T-helper 1 cell treated with Interleukin-12 subunit alpha and Interleukin-12 subunit beta and Interleukin-4 antibody, amounts not matched to agents 30 μg/mL and 1 μg/mL, for 36 hours (primary cell): ENCODE measurements at regions not wholly inside any gene's neighbourhood (a gene's known extent, or its start where the extent isn't known, plus 50 kb on each side); places are given as distances from the start of the nearest gene placed in this dataset.
A peak's percentile ranks its signal among the peaks of the same experiment; 100 is the strongest.

Experiments used
- H3K27ac Mint-ChIP-seq: one replicate; pipeline ENCODE4 v1.8.0; 2021; ENCODE audit warnings: mild to moderate bottlenecking, mixed read lengths
- H3K27me3 Mint-ChIP-seq: one replicate; pipeline ENCODE4 v1.8.0; 2021; ENCODE audit warnings: low read depth, mixed read lengths
- H3K36me3 Mint-ChIP-seq: one replicate; pipeline ENCODE4 v1.8.0; 2021; ENCODE audit warnings: low read depth, mixed read lengths
- H3K4me1 Mint-ChIP-seq: one replicate; pipeline ENCODE4 v1.8.0; 2021; ENCODE audit warnings: low read depth, mixed read lengths
- H3K4me3 Mint-ChIP-seq: one replicate; pipeline ENCODE4 v1.8.0; 2021; ENCODE audit warnings: mild to moderate bottlenecking, moderate library complexity, mixed read lengths
- H3K9me3 Mint-ChIP-seq: one replicate; pipeline ENCODE4 v1.8.0; 2021; ENCODE audit warnings: mixed read lengths

- H3K36me3 Mint-ChIP-seq, result peaks cover 5% of the 10 kb centered on the region
- peaks cover 23% of the 10 kb centered on the region for H3K9me3 Mint-ChIP-seq
- H3K4me3 Mint-ChIP-seq, result no peak overlapping the region
- peaks cover 5% of the 10 kb centered on the region for H3K4me1 Mint-ChIP-seq
- H3K27ac Mint-ChIP-seq, result no peak overlapping the region
- H3K27me3 Mint-ChIP-seq, result peaks cover 28% of the 10 kb centered on the region
Observed at GRCh38 chr12:67568055-67568454, 80.5 kb upstream of the DYRK2 start.

GRCh38 chr12:67572492-67572891, 76.1 kb upstream of the DYRK2 start:
- Mint-ChIP-seq H3K27me3 (peaks cover 32% of the 10 kb centered on the region), H3K4me3 (no peak overlapping the region), H3K27ac (no peak overlapping the region), H3K9me3 (peaks cover 8% of the 10 kb centered on the region), H3K36me3 (peaks cover 7% of the 10 kb centered on the region), H3K4me1 (peaks cover 4% of the 10 kb centered on the region)

- Mint-ChIP-seq H3K9me3 (peaks cover 13% of the 10 kb centered on the region), H3K36me3 (peaks cover 10% of the 10 kb centered on the region), H3K27me3 (peaks cover 30% of the 10 kb centered on the region), H3K27ac (no peak overlapping the region), H3K4me1 (peaks cover 10% of the 10 kb centered on the region), H3K4me3 (no peak overlapping the region)
Observed at GRCh38 chr12:67573566-67573965, 75.0 kb upstream of the DYRK2 start.

GRCh38 chr12:67578976-67579661, 69.4 kb upstream of the DYRK2 start:
- peaks cover 20% of the 10 kb centered on the region for H3K36me3 Mint-ChIP-seq
- H3K9me3 Mint-ChIP-seq, result peaks cover 20% of the 10 kb centered on the region
- H3K4me1 Mint-ChIP-seq, result peaks cover 27% of the 10 kb centered on the region
- peaks cover 37% of the 10 kb centered on the region for H3K27me3 Mint-ChIP-seq
- H3K4me3 Mint-ChIP-seq, result peak overlapping the region; percentile 70
- peak overlapping the region; percentile 93 for H3K27ac Mint-ChIP-seq

GRCh38 chr12:67579662-67580003, 68.9 kb upstream of the DYRK2 start:
- Mint-ChIP-seq H3K36me3 (peaks cover 20% of the 10 kb centered on the region), H3K27ac (peak overlapping the region; percentile 93), H3K27me3 (peaks cover 37% of the 10 kb centered on the region), H3K4me3 (peak overlapping the region; percentile 70), H3K4me1 (peaks cover 27% of the 10 kb centered on the region), H3K9me3 (peaks cover 20% of the 10 kb centered on the region)

- Mint-ChIP-seq H3K36me3 (peaks cover 17% of the 10 kb centered on the region), H3K4me1 (peaks cover 27% of the 10 kb centered on the region), H3K27ac (no peak overlapping the region), H3K4me3 (no peak overlapping the region), H3K27me3 (peaks cover 37% of the 10 kb centered on the region), H3K9me3 (peaks cover 13% of the 10 kb centered on the region)
Observed at GRCh38 chr12:67582238-67582834, 66.2 kb upstream of the DYRK2 start.

GRCh38 chr12:67582844-67583243, 65.7 kb upstream of the DYRK2 start:
- H3K36me3 Mint-ChIP-seq, result peaks cover 12% of the 10 kb centered on the region
- H3K27me3 Mint-ChIP-seq, result peaks cover 35% of the 10 kb centered on the region
- no peak overlapping the region for H3K27ac Mint-ChIP-seq
- no peak overlapping the region for H3K4me3 Mint-ChIP-seq
- peaks cover 9% of the 10 kb centered on the region for H3K9me3 Mint-ChIP-seq
- H3K4me1 Mint-ChIP-seq, result peaks cover 24% of the 10 kb centered on the region

- H3K4me1 Mint-ChIP-seq, result peaks cover 19% of the 10 kb centered on the region
- peaks cover 24% of the 10 kb centered on the region for H3K27me3 Mint-ChIP-seq
- H3K4me3 Mint-ChIP-seq, result no peak overlapping the region
- H3K9me3 Mint-ChIP-seq, result peaks cover 12% of the 10 kb centered on the region
- H3K27ac Mint-ChIP-seq, result no peak overlapping the region
- H3K36me3 Mint-ChIP-seq, result peaks cover 15% of the 10 kb centered on the region
Observed at GRCh38 chr12:67586951-67587350, 61.6 kb upstream of the DYRK2 start.

GRCh38 chr12:67589078-67589477, 59.5 kb upstream of the DYRK2 start:
- no peak overlapping the region for H3K27ac Mint-ChIP-seq

GRCh38 chr12:67590149-67590790, 58.3 kb upstream of the DYRK2 start:
- peaks cover 10% of the 10 kb centered on the region for H3K27me3 Mint-ChIP-seq
- peak overlapping the region; percentile 59 for H3K27ac Mint-ChIP-seq

More at GRCh38 chr12:67589078-67589477, 59.5 kb upstream of the DYRK2 start:
- H3K36me3 Mint-ChIP-seq, result peaks cover 13% of the 10 kb centered on the region
- peaks cover 15% of the 10 kb centered on the region for H3K9me3 Mint-ChIP-seq
- peaks cover 37% of the 10 kb centered on the region for H3K4me1 Mint-ChIP-seq
- no peak overlapping the region for H3K4me3 Mint-ChIP-seq
- H3K27me3 Mint-ChIP-seq, result peaks cover 10% of the 10 kb centered on the region

GRCh38 chr12:67592228-67593011, 56.1 kb upstream of the DYRK2 start:
- Mint-ChIP-seq H3K27ac (peak overlapping the region; percentile 94), H3K4me1 (peaks cover 45% of the 10 kb centered on the region), H3K4me3 (peak overlapping the region; percentile 73), H3K27me3 (peaks cover 2% of the 10 kb centered on the region), H3K36me3 (peaks cover 12% of the 10 kb centered on the region), H3K9me3 (peaks cover 16% of the 10 kb centered on the region)

More at GRCh38 chr12:67590149-67590790, 58.3 kb upstream of the DYRK2 start:
- Mint-ChIP-seq H3K4me3 (no peak overlapping the region), H3K9me3 (peaks cover 15% of the 10 kb centered on the region), H3K36me3 (peaks cover 11% of the 10 kb centered on the region), H3K4me1 (peaks cover 45% of the 10 kb centered on the region)

- H3K4me3 Mint-ChIP-seq, result peak overlapping the region; percentile 40
- H3K9me3 Mint-ChIP-seq, result peaks cover 21% of the 10 kb centered on the region
- no peaks in the 10 kb centered on the region for H3K27me3 Mint-ChIP-seq
- H3K4me1 Mint-ChIP-seq, result peaks cover 45% of the 10 kb centered on the region
- H3K27ac Mint-ChIP-seq, result peak overlapping the region; percentile 88
- H3K36me3 Mint-ChIP-seq, result peaks cover 16% of the 10 kb centered on the region
Observed at GRCh38 chr12:67593041-67593440, 55.5 kb upstream of the DYRK2 start.

- H3K4me1 Mint-ChIP-seq, result peaks cover 45% of the 10 kb centered on the region
- H3K4me3 Mint-ChIP-seq, result peak overlapping the region; percentile 14
- peaks cover 22% of the 10 kb centered on the region for H3K9me3 Mint-ChIP-seq
- no peak overlapping the region for H3K27ac Mint-ChIP-seq
- peaks cover 18% of the 10 kb centered on the region for H3K36me3 Mint-ChIP-seq
- H3K27me3 Mint-ChIP-seq, result no peaks in the 10 kb centered on the region
Observed at GRCh38 chr12:67593461-67594330, 54.8 kb upstream of the DYRK2 start.

GRCh38 chr12:67594888-67595287, 53.7 kb upstream of the DYRK2 start:
- no peaks in the 10 kb centered on the region for H3K27me3 Mint-ChIP-seq
- H3K36me3 Mint-ChIP-seq, result peaks cover 14% of the 10 kb centered on the region
- H3K9me3 Mint-ChIP-seq, result peaks cover 31% of the 10 kb centered on the region
- no peak overlapping the region for H3K4me3 Mint-ChIP-seq
- no peak overlapping the region for H3K27ac Mint-ChIP-seq
- peaks cover 42% of the 10 kb centered on the region for H3K4me1 Mint-ChIP-seq
